IMR-90 (cell line): ENCODE measurements at regions not wholly inside any gene's neighbourhood (a gene's known extent, or its start where the extent isn't known, plus 50 kb on each side); places are given as distances from the start of the nearest gene placed in this dataset.
A peak's percentile ranks its signal among the peaks of the same experiment; 100 is the strongest.

Source experiments
- ATAC-seq: fragments of 200-7000 bp; cut with Tn5 transposase; 2 replicates; pipeline ENCODE4 v1.9.1; 2020; ENCODE audit warnings: low read depth, mild to moderate bottlenecking, moderate library complexity
- BruUV-seq: library from RNA; stranded (reverse); fragments of 400-500 nt; replicated peaks from 2 replicates; lab custom pipeline; 2021; lab: Mats Ljungman, UMichigan
- CTCF ChIA-PET: fragments of 300-600 bp; formaldehyde crosslinking; extraction: SDS; loops from one replicate; lab custom pipeline; 2021; ENCODE audit warnings: antibody characterized with exemption; lab: Yijun Ruan, JAX
- POLR2A ChIA-PET: fragments of 300-600 bp; sonication (Branson Sonifier 250); formaldehyde crosslinking; loops from one replicate; lab custom pipeline; 2022; ENCODE audit warnings: antibody characterized with exemption; ENCODE audit not compliant: unreplicated experiment; lab: Charles Lee
- DNase-seq: peaks from one replicate; pipeline ENCODE4 v3.0.0; 2013
- H2AFZ ChIP-seq: replicated peaks from 2 replicates; pipeline ENCODE3; 2013; ENCODE audit warnings: low read length, mild to moderate bottlenecking; ENCODE audit not compliant: poor library complexity
- H2AK5ac ChIP-seq: 2 replicates; pipeline ENCODE4 v1.6.1; 2013; ENCODE audit warnings: low read depth, low read length, inconsistent platforms
- H2AK9ac ChIP-seq: replicated peaks from 2 replicates; pipeline ENCODE3; 2013; ENCODE audit warnings: mild to moderate bottlenecking, low read depth, low read length, moderate library complexity; ENCODE audit not compliant: poor library complexity
- H2BK120ac ChIP-seq: 2 replicates; pipeline ENCODE4 v1.6.1; 2013; ENCODE audit warnings: low read depth, low read length, inconsistent platforms
- H2BK15ac ChIP-seq: 3 replicates; pipeline ENCODE4 v1.6.1; 2013; ENCODE audit warnings: low read depth, low read length, inconsistent platforms
- H2BK20ac ChIP-seq: 2 replicates; pipeline ENCODE4 v1.6.1; 2013; ENCODE audit warnings: low read depth, mild to moderate bottlenecking, inconsistent platforms, low read length, moderate library complexity
- H2BK5ac ChIP-seq: 2 replicates; pipeline ENCODE4 v1.6.1; 2013; ENCODE audit warnings: mild to moderate bottlenecking, low read depth, low read length, inconsistent platforms; ENCODE audit not compliant: poor library complexity, severe bottlenecking
- H3K14ac ChIP-seq: replicated peaks from 2 replicates; pipeline ENCODE4 v1.6.1; 2013; ENCODE audit warnings: low read depth, low read length, inconsistent platforms
- H3K18ac ChIP-seq: 2 replicates; pipeline ENCODE4 v1.6.1; 2013; ENCODE audit warnings: low read depth, low read length, control low read depth
- H3K23ac ChIP-seq: 2 replicates; pipeline ENCODE4 v1.6.1; 2013; ENCODE audit warnings: low read depth, low read length, inconsistent platforms
- H3K27ac ChIP-seq: 2 replicates; pipeline ENCODE4 v1.5.1; 2013; ENCODE audit warnings: mild to moderate bottlenecking, control low read depth, low read length; ENCODE audit not compliant: insufficient read depth
- H3K27me3 ChIP-seq: 2 replicates; pipeline ENCODE4 v1.6.1; 2013; ENCODE audit warnings: low read length; ENCODE audit not compliant: control insufficient read depth, insufficient read depth
- H3K36me3 ChIP-seq: 2 replicates; pipeline ENCODE4 v1.6.1; 2013; ENCODE audit warnings: low read length, mixed read lengths; ENCODE audit not compliant: control insufficient read depth, insufficient read depth
- H3K4ac ChIP-seq: 2 replicates; pipeline ENCODE4 v1.6.1; 2013; ENCODE audit warnings: low read depth, low read length, inconsistent platforms
- H3K4me1 ChIP-seq: 2 replicates; pipeline ENCODE4 v1.6.1; 2013; ENCODE audit warnings: low read length, mixed read lengths; ENCODE audit not compliant: control insufficient read depth, insufficient read depth
- H3K4me2 ChIP-seq: 2 replicates; pipeline ENCODE4 v1.6.1; 2013; ENCODE audit warnings: low read depth, mild to moderate bottlenecking, control low read depth, low read length, moderate library complexity
- H3K4me3 ChIP-seq: 2 replicates; pipeline ENCODE4 v1.5.1; 2013; ENCODE audit warnings: low read depth, mild to moderate bottlenecking, control low read depth, low read length, moderate library complexity; ENCODE audit not compliant: insufficient read depth
- H3K56ac ChIP-seq: 2 replicates; pipeline ENCODE4 v1.6.1; 2013; ENCODE audit warnings: low read length, inconsistent platforms; ENCODE audit not compliant: insufficient read depth; ENCODE audit errors: extremely low read depth
- H3K79me1 ChIP-seq, 2 experiments: 2 replicates each; pipeline ENCODE4 v1.6.1; 2013; ENCODE audit warnings: low read length in 2 of 2, inconsistent platforms in 1 of 2, low read depth in 1 of 2
- H3K9ac ChIP-seq: 2 replicates; pipeline ENCODE4 v1.6.1; 2013; ENCODE audit warnings: low read depth, low read length, control low read depth
- H3K9me1 ChIP-seq: 2 replicates; pipeline ENCODE4 v1.6.1; 2013; ENCODE audit warnings: low read length, inconsistent platforms; ENCODE audit not compliant: insufficient read depth
- H3K9me3 ChIP-seq: 2 replicates; pipeline ENCODE4 v1.6.1; 2013; ENCODE audit warnings: low read length; ENCODE audit not compliant: control insufficient read depth, insufficient read depth
- H4K20me1 ChIP-seq: 2 replicates; pipeline ENCODE4 v1.6.1; 2013; ENCODE audit warnings: low read length, inconsistent platforms; ENCODE audit not compliant: insufficient read depth
- H4K5ac ChIP-seq: 2 replicates; pipeline ENCODE4 v1.6.1; 2013; ENCODE audit warnings: mild to moderate bottlenecking, low read depth, low read length, control low read depth
- H4K8ac ChIP-seq, 2 experiments: 2 replicates each; pipeline ENCODE4 v1.6.1; 2013; ENCODE audit warnings: low read depth in 2 of 2, low read length in 2 of 2, control low read depth in 1 of 2, inconsistent platforms in 1 of 2
- H4K91ac ChIP-seq: 2 replicates; pipeline ENCODE4 v1.6.1; 2013; ENCODE audit warnings: low read depth, low read length, inconsistent platforms; ENCODE audit not compliant: insufficient read depth
- CTCF ChIP-seq: conservative IDR thresholded peaks from 2 replicates; pipeline ENCODE4 v1.5.1; 2012; ENCODE audit warnings: mild to moderate bottlenecking, low read depth, low read length, improper control_type of control experiment
- MAFK ChIP-seq: IDR thresholded peaks from 2 replicates; pipeline ENCODE4 v1.6.1; 2012; ENCODE audit warnings: low read depth, low read length, improper control_type of control experiment
- MAZ ChIP-seq: IDR thresholded peaks from 2 replicates; pipeline ENCODE4 v1.6.1; 2012; ENCODE audit warnings: low read depth, mild to moderate bottlenecking, low read length, improper control_type of control experiment, moderate library complexity, borderline replicate concordance
- MXI1 ChIP-seq: IDR thresholded peaks from 2 replicates; pipeline ENCODE4 v1.6.1; 2012; ENCODE audit warnings: low read depth, mild to moderate bottlenecking, low read length, moderate library complexity, borderline replicate concordance
- NFE2L2 ChIP-seq: fragments of 150-350 bp; IDR thresholded peaks from 2 replicates; pipeline ENCODE4 v1.6.1; 2016; ENCODE audit warnings: low read depth, mild to moderate bottlenecking, low read length
- POLR2A ChIP-seq: IDR thresholded peaks from 2 replicates; pipeline ENCODE4 v1.6.1; 2012; ENCODE audit warnings: mild to moderate bottlenecking, low read depth, low read length
- RAD21 ChIP-seq: IDR thresholded peaks from 2 replicates; pipeline ENCODE4 v1.6.1; 2012; ENCODE audit warnings: low read length, improper control_type of control experiment
- RFX5 ChIP-seq: IDR thresholded peaks from 2 replicates; pipeline ENCODE4 v1.8.0; 2012; ENCODE audit warnings: low read depth, mild to moderate bottlenecking, low read length, moderate library complexity
- SMC3 ChIP-seq: fragments of 150-350 bp; IDR thresholded peaks from 2 replicates; pipeline ENCODE4 v1.6.1; 2016; ENCODE audit warnings: low read depth, mild to moderate bottlenecking, antibody characterized with exemption, low read length, moderate library complexity
- USF2 ChIP-seq: fragments of 150-350 bp; IDR thresholded peaks from 2 replicates; pipeline ENCODE4 v1.6.1; 2017; ENCODE audit warnings: mild to moderate bottlenecking, antibody characterized with exemption, low read length, low read depth
- dilution Hi-C: fragments of 300-500 bp; cut with HindIII; formaldehyde crosslinking; loops from one replicate; pipeline ENCODE4 v1.14.3; 2018; ENCODE audit warnings: low sequenced_read_pairs; ENCODE audit not compliant: unreplicated experiment
- in situ Hi-C: fragments of 300-500 bp; cut with MboI; formaldehyde crosslinking; loops from 3 replicates; pipeline ENCODE4 v1.14.3; 2019; ENCODE audit warnings: low sequenced_read_pairs, inconsistent platforms, mixed read lengths
- intact Hi-C: fragments of 100-400 bp; cut with micrococcal nuclease; formaldehyde crosslinking; loops from 2 replicates; pipeline ENCODE4 v1.10.0; 2022

GRCh38 chr3:162719684-162720341 lies 1223.2 kb downstream of the OTOL1 start:
- no TSS peak for BruUV-seq
- no peaks in the 10 kb centered on the region for H3K9me3 ChIP-seq

More at GRCh38 chr3:162719684-162720341, 1223.2 kb downstream of the OTOL1 start:
- intact Hi-C loops (no loop called here), dilution Hi-C loops (no loop called here), in situ Hi-C loops (no loop called here)
- H3K18ac ChIP-seq = no peak overlapping the region
- no peak overlapping the region for H2AK5ac ChIP-seq
- H2BK5ac ChIP-seq = peak overlapping the region; percentile 58
- ChIA-PET POLR2A (no interaction called here), CTCF (no interaction called here)
- no peak overlapping the region for H3K4ac ChIP-seq
- no peak overlapping the region for H3K23ac ChIP-seq
- H2BK15ac ChIP-seq = 0 out of 3 replicates have a peak overlapping the region, but pooled peaks have one; percentile 1
- peaks cover 2% of the 10 kb centered on the region; the same call in 1 of the 2 replicates for H3K4me1 ChIP-seq
- no peak overlapping the region; the same call in 1 of the 2 replicates for H3K4me2 ChIP-seq
- no peak overlapping the region for H4K5ac ChIP-seq
- TF ChIP-seq RFX5 (no peak), RAD21 (no peak), USF2 (no peak), POLR2A (no peak), SMC3 (no peak), MAFK (no peak), MXI1 (no peak), NFE2L2 (no peak), CTCF (no peak), MAZ (no peak)
- no peak overlapping the region for H2BK20ac ChIP-seq
- H4K8ac ChIP-seq = no peak overlapping the region
- DNase-seq (peak; percentile 97), ATAC-seq (peak; percentile 94)
- H3K4me3 ChIP-seq = no peak overlapping the region
- H2AFZ ChIP-seq = no peak overlapping the region
- H3K79me1 ChIP-seq = no peaks in the 10 kb centered on the region
- no peak overlapping the region for H3K9ac ChIP-seq
- H3K9me1 ChIP-seq = no peaks in the 10 kb centered on the region; the same call in 1 of the 2 replicates
- no peak overlapping the region for H3K56ac ChIP-seq
- H2BK120ac ChIP-seq = no peak overlapping the region
- no peak overlapping the region for H2AK9ac ChIP-seq
- H3K27ac ChIP-seq = no peak overlapping the region
- H3K27me3 ChIP-seq = no peaks in the 10 kb centered on the region
- H4K20me1 ChIP-seq = no peaks in the 10 kb centered on the region
- no peak overlapping the region for H3K14ac ChIP-seq
- H4K91ac ChIP-seq = no peak overlapping the region
- no peaks in the 10 kb centered on the region for H3K36me3 ChIP-seq
